HUES6 (cell line): ENCODE measurements at regions not wholly inside any gene's neighbourhood (a gene's known extent, or its start where the extent isn't known, plus 50 kb on each side); places are given as distances from the start of the nearest gene placed in this dataset.
"Not testable (repeated sequence)": the region's sequence is repeated elsewhere in the genome, so short reads cannot be mapped to it uniquely, and the experiment has no call there.

ENCODE experiments used
- H3K27ac ChIP-seq: 2 replicates; pipeline ENCODE4 v1.7.0; 2013; ENCODE audit warnings: low read depth, mild to moderate bottlenecking, low read length, inconsistent platforms
- H3K27me3 ChIP-seq: 2 replicates; pipeline ENCODE4 v1.6.1; 2013; ENCODE audit warnings: low read length; ENCODE audit not compliant: control insufficient read depth, insufficient read depth
- H3K36me3 ChIP-seq: 2 replicates; pipeline ENCODE4 v1.6.1; 2013; ENCODE audit warnings: low read length; ENCODE audit not compliant: control insufficient read depth, insufficient read depth
- H3K4me1 ChIP-seq: 2 replicates; pipeline ENCODE4 v1.6.1; 2013; ENCODE audit warnings: low read length; ENCODE audit not compliant: control insufficient read depth, insufficient read depth
- H3K4me3 ChIP-seq: 2 replicates; pipeline ENCODE4 v1.5.1; 2013; ENCODE audit warnings: low read depth, low read length
- H3K9ac ChIP-seq: one replicate; pipeline ENCODE4 v1.6.1; 2013; ENCODE audit warnings: mild to moderate bottlenecking, low read length
- H3K9me3 ChIP-seq: 2 replicates; pipeline ENCODE4 v1.6.1; 2013; ENCODE audit warnings: low read depth, low read length; ENCODE audit not compliant: control insufficient read depth, insufficient read depth

DNA sequence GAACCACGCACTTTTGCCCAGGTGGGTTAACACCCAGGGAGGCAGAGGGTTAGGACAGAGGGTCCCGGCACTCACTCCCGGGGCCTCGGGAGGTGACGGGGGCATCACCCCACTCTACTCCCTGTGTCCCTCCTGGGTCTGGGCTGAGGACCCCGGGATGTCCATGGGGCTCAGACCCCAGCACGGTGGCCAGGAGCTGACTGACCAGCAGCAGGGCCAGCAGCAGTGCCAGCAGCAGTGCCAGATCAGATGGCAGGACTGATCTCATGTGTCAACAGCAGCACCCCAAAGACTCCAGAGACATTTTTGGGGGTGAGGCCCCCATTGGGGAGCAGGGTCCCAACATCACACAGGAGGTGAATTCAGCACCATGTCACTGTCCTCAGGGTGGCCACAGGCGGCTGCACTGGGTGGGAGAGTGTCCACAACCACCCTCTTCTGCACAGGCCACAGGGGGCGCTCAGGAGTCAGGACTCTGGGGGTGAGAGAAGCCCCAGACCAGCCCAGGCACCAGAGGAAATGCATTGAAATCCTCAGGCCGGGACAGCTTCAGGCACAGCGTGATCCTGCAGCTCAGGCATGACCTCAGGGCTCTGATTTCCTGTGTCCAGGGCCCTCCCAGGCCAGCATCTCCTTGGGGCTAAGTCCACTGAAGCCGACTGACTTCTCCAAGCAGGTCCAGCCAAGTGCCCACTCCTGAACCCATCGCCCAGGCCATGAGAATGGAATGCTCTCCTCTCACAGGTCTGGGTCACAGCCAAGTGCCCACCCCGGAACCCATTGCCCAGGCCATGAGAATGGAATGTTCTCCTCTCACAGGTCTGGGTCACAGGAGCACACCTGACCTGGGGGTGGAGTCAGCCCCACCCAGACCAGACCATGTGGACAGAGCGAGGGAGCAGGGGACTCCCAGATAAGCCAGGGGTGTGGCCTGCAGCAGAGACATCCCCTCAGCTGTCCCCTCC is 87.2 kb upstream of the SFSWAP start:
- Histone ChIP-seq H3K4me1 (peaks cover 56% of the 10 kb centered on the region), H3K27me3 (peaks cover 38% of the 10 kb centered on the region), H3K27ac (peak overlapping the region; percentile 78; the same call in 1 of the 2 replicates)
- not testable (repeated sequence) for H3K4me3 ChIP-seq, H3K9ac ChIP-seq, H3K36me3 ChIP-seq, H3K9me3 ChIP-seq

DNA sequence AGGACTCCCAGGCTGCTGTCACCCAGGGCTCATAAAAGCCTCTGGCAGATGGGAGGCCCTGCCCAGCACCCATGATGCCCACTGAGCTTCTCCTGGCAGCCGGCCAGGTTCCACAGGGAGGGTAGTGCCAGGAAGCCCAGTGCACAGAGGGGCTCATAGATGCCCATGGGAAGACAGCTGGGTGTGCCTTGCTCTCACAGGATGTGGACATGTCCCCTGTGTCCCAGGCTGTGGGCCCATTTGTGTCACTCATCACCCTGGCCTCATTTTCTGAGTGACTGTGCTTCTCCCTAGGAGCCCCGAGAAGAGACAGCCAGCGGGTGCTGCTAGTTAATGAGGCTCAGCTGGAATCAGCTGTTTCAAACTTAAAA is 86.5 kb upstream of the SFSWAP start:
- not testable (repeated sequence) for H3K36me3 ChIP-seq, H3K9me3 ChIP-seq
- H3K27ac ChIP-seq, result peak overlapping the region; percentile 78; the same call in 1 of the 2 replicates
- peaks cover 42% of the 10 kb centered on the region for H3K27me3 ChIP-seq
- H3K9ac ChIP-seq, result peak overlapping the region; percentile 49
- H3K4me1 ChIP-seq, result peaks cover 61% of the 10 kb centered on the region
- peak overlapping the region; percentile 14; the same call in 1 of the 2 replicates for H3K4me3 ChIP-seq

DNA sequence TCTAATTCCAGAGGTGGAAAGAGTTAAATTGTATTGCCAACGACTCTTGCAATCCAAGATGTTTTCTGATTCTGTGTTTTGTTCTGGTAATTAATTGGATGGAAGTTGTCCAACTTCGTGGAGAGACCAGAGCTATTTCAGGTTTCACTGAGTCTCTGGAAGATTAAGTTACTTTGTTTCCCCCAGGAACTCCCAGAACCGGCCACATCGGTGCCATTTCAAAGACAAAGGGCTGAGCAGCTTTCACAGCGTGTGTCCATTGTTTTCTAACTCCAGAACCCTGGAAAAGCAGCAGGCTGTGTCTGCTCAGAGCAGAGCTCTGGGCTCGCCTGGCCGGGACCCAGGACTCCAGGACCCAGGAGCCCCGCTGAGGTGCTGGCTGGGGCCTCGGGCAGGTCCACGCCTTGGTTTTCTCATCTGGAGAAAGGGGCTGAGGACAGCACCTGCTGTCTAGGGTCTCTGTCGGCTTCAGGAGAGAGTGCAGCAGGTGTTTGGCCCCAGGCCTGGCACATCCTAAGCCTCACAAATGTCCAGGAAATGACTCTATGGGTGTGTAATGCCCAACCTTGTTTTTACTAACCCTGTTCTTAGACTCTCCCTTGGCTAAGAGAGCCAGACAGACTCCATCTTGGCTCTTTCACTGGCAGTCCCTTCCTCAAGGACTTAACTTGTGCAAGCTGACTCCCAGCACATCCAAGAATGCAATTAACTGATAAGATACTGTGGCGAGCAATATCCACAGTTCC is 86.0 kb upstream of the SFSWAP start:
- peak overlapping the region; percentile 49 for H3K9ac ChIP-seq
- peak overlapping the region; percentile 14; the same call in 1 of the 2 replicates for H3K4me3 ChIP-seq
- H3K9me3 ChIP-seq, H3K36me3 ChIP-seq: not testable (repeated sequence)
- peaks cover 61% of the 10 kb centered on the region for H3K4me1 ChIP-seq
- H3K27me3 ChIP-seq, result peaks cover 36% of the 10 kb centered on the region
- H3K27ac ChIP-seq, result peak overlapping the region; percentile 78; the same call in 1 of the 2 replicates

DNA sequence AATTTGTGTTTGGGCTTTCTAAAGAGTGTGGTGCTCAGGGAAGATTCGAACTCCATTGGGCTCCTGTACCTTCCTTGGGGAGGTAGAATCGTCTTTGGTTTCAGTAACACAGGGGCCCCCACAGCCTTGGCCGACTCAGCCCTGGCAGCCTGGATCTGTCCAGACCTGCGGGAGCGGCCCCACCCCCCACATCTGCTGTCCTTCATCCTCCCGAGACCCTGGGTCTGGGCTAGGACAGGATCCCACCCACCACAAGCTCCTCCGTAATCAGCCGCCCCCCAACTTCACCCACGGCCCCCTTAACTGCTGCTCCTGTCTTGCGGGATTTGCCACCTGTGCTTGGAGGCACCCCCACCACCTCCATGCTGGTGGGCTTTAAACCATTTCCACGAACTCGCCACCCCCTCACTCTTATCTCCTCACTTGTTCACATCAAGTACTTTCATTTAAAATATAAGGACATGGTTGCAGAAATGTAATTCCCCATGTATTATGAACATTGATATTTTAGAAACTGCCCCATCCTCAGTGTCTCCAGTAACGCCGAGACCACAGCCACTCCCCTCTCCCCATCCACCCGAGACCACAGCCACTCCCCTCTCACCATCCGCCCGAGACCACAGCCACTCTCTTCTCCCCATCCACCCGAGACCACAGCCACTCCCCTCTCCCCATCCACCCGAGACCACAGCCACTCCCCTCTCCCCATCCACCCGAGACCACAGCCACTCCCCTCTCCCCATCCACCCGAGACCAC is 84.7 kb upstream of the SFSWAP start:
- peaks cover 55% of the 10 kb centered on the region for H3K4me1 ChIP-seq

DNA sequence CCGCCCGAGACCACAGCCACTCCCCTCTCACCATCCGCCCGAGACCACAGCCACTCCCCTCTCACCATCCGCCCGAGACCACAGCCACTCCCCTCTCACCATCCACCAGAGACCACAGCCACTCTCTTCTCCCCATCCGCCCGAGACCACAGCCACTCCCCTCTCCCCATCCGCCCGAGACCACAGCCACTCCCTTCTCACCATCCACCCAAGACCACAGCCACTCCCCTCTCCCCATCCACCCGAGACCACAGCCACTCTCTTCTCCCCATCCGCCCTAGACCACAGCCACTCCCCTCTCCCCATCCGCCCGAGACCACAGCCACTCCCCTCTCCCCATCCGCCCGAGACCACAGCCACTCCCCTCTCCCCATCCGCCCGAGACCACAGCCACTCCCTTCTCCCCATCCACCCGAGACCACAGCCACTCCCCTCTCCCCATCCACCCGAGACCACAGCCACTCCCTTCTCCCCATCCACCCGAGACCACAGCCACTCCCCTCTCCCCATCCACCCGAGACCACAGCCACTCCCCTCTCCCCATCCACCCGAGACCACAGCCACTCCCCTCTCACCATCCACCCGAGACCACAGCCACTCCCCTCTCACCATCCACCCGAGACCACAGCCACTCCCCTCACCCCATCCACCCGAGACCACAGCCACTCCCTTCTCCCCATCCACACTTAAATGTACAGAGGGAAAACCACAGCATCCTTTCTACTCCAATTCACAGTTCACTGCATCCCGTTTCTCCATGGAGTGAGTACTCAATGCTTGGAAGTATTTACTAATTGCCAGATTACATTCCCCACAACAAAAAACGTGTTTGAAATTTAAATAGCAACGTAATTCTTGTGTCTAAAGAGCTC is 83.5 kb upstream of the SFSWAP start:
- not testable (repeated sequence) for H3K36me3 ChIP-seq, H3K9ac ChIP-seq, H3K9me3 ChIP-seq, H3K27ac ChIP-seq
- Histone ChIP-seq H3K27me3 (peaks cover 34% of the 10 kb centered on the region), H3K4me1 (peaks cover 43% of the 10 kb centered on the region), H3K4me3 (peak overlapping the region; percentile 62)

More for the DNA sequence above, 84.7 kb upstream of the SFSWAP start:
- not testable (repeated sequence) for H3K27ac ChIP-seq, H3K36me3 ChIP-seq, H3K9me3 ChIP-seq
- Histone ChIP-seq H3K4me3 (peak overlapping the region; percentile 6; the same call in 1 of the 2 replicates), H3K9ac (peak overlapping the region; percentile 48), H3K27me3 (peaks cover 34% of the 10 kb centered on the region)

DNA sequence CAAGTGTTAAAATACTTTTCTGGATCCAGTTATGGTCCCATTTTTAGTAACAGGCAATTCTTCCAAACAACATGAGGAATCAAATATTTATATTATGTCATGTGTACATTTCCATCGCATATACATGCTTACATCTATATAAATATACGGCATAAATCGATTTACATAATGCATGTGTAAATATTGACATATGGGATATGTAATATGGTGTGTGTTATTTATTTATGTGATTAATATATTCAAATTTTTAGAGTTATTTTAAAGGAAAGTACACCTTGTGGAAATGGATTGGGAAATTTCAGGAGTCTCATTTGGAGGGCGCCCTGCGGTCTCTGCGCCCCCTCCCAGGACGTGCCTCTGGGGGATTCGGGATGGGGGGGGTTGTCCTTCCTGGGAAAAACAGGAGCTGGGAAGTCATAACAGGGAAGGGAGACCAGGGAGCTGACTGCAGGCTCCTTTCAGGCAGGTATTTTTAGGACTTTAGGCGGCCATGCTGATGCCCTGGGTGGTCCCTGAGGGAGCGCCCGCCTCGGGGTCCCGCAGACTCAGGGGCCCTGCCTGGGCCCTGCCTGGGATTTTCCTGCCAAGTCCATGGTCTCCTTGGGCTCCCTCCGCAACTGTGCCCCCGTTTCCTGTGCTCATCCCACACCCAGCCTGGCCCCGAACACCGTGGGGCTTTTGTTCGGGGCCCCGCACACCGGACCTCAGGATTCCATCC is 82.7 kb upstream of the SFSWAP start:
- H3K9ac ChIP-seq, result no peak overlapping the region
- peaks cover 40% of the 10 kb centered on the region for H3K4me1 ChIP-seq
- H3K9me3 ChIP-seq, result no peaks in the 10 kb centered on the region
- 0 out of 2 replicates have a peak overlapping the region, but pooled peaks have one; percentile 21 for H3K4me3 ChIP-seq
- peaks cover 34% of the 10 kb centered on the region for H3K27me3 ChIP-seq
- H3K27ac ChIP-seq, result no peak overlapping the region
- H3K36me3 ChIP-seq, result no peaks in the 10 kb centered on the region

DNA sequence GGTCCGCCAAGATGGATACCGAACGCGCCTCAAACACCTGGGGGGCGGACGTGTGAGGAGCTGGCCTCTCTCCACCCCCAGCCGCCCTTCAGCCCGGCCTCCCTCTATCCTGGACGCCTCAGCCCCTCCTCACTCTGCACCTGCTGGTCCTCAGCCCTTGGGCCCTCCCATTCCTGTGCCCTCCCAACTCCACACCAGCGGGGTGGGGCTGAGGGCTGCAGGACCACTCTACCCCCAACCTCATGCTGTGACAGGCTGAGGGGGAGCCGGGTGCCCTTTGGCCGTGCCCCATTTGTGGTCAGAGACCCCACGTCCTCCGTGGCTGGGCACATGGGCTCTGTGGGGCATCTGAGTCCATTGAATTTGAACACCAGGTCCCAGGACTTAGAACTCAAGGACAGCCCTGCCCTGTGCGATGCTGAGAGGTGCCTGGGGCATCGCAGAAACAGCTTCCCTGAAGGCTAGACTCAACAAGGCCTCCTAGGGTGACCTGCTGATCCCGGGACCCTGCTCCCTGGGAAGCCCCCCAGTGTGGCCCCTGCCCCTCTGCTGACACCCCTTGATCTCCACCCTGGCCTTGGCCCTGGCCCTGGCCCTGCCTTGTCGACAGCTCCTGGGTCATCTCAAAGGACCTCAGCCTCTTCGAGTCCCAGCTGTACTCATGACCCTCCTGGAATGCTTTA is 82.0 kb upstream of the SFSWAP start:
- H3K27ac ChIP-seq, result no peak overlapping the region
- H3K27me3 ChIP-seq, result peaks cover 34% of the 10 kb centered on the region
- 0 out of 2 replicates have a peak overlapping the region, but pooled peaks have one; percentile 21 for H3K4me3 ChIP-seq
- no peaks in the 10 kb centered on the region for H3K9me3 ChIP-seq
- H3K36me3 ChIP-seq, result no peaks in the 10 kb centered on the region
- H3K4me1 ChIP-seq, result peaks cover 38% of the 10 kb centered on the region
- H3K9ac ChIP-seq, result no peak overlapping the region

DNA sequence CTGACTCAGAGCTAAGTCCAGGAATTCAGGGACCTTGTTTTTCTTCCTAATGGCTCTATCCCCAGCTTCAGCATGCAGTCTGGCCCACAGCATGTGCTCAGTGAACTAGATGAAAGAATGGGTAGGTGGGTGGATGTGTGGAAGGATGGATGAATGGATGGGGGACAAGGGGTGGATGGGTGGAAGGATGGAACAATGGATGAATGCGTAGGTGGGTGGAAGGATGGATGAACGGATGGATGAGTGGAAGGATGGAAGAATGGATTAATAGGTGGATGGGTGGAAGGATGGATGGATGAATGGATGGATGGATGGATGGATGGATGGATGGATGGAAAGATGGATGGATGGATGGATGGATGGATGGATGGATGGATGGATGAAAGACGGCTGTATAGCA is 79.7 kb upstream of the SFSWAP start:
- no peak overlapping the region for H3K4me3 ChIP-seq
- H3K9me3 ChIP-seq, result no peaks in the 10 kb centered on the region
- H3K36me3 ChIP-seq, result no peaks in the 10 kb centered on the region
- no peak overlapping the region for H3K27ac ChIP-seq
- no peak overlapping the region for H3K9ac ChIP-seq
- peaks cover 23% of the 10 kb centered on the region for H3K27me3 ChIP-seq
- peaks cover 15% of the 10 kb centered on the region for H3K4me1 ChIP-seq

DNA sequence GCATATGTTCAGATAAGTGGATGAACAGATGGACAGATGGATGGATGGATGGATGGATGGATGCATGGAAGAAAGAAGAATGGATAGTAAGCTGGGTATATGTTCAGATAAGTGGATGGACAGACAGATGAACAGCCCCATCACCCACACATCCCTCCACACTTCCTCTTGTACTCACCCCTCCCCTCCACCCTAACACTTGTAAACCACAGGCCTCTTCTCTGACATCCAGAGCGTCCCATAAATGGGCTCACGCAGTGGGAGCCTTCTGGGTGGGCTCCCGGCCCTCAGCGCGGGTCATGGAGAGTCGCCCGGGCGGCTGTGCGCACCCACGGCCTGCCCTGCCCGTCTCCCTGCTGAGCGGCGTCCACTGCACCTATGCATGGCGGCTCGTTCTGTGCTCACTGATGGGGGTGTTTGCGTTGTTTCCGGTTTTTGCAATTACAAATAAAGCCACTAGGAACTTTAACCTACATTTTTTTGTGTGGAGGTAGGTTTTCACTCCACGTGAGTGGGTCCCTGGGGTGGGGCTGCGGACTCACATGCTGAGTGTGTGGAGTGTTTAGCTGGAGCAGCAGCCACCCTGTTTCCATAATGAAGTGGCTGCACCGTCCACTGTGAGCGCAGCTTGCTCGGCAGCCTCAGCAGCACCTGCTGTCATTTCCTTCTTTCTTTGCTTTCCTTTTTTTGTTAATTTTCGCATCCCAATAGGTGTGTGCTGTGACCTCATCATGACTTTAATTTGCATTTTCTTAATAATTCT is 78.8 kb upstream of the SFSWAP start:
- H3K27ac ChIP-seq, H3K9me3 ChIP-seq, H3K4me3 ChIP-seq, H3K9ac ChIP-seq, H3K36me3 ChIP-seq: not testable (repeated sequence)
- Histone ChIP-seq H3K4me1 (peaks cover 14% of the 10 kb centered on the region), H3K27me3 (peaks cover 20% of the 10 kb centered on the region)
